GM10266 (cell line): ENCODE measurements at regions not wholly inside any gene's neighbourhood (a gene's known extent, or its start where the extent isn't known, plus 50 kb on each side); places are given as distances from the start of the nearest gene placed in this dataset.
"Not testable (repeated sequence)": the region's sequence is repeated elsewhere in the genome, so short reads cannot be mapped to it uniquely, and the experiment has no call there.

Experiments
- DNase-seq: peaks from one replicate; pipeline ENCODE4 v3.0.0; 2012; ENCODE audit errors: extremely low spot score
- TF ChIP-seq, protein P1 (sequence below): IDR thresholded peaks from 2 replicates; pipeline ENCODE4 v1.5.1; 2012; ENCODE audit warnings: mild to moderate bottlenecking, low read depth; ENCODE audit not compliant: control insufficient read depth, insufficient read depth; ENCODE audit errors: missing control alignments

DNA sequence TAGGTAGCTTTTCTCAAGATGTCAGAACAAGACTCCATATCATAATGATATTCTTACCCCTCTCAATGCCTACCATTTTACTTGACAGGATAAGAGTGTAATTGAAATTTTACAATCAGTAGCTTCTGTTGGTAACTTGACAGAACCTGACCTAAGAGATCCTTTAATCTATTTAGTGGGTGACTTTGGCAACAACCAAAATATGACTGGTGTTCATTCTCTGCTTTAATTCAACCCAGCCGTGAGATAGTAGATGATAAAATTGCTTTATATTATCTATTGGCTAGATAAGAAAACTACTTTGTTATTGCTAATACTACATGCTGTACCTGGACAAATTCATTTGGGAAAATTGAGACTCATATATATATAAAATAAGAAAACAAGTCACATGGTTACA lies 770.2 kb upstream of the NXPH2 start:
- TF ChIP-seq, protein P1, sequence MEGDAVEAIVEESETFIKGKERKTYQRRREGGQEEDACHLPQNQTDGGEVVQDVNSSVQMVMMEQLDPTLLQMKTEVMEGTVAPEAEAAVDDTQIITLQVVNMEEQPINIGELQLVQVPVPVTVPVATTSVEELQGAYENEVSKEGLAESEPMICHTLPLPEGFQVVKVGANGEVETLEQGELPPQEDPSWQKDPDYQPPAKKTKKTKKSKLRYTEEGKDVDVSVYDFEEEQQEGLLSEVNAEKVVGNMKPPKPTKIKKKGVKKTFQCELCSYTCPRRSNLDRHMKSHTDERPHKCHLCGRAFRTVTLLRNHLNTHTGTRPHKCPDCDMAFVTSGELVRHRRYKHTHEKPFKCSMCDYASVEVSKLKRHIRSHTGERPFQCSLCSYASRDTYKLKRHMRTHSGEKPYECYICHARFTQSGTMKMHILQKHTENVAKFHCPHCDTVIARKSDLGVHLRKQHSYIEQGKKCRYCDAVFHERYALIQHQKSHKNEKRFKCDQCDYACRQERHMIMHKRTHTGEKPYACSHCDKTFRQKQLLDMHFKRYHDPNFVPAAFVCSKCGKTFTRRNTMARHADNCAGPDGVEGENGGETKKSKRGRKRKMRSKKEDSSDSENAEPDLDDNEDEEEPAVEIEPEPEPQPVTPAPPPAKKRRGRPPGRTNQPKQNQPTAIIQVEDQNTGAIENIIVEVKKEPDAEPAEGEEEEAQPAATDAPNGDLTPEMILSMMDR, result no peak
- DNase-seq, result no peak

DNA sequence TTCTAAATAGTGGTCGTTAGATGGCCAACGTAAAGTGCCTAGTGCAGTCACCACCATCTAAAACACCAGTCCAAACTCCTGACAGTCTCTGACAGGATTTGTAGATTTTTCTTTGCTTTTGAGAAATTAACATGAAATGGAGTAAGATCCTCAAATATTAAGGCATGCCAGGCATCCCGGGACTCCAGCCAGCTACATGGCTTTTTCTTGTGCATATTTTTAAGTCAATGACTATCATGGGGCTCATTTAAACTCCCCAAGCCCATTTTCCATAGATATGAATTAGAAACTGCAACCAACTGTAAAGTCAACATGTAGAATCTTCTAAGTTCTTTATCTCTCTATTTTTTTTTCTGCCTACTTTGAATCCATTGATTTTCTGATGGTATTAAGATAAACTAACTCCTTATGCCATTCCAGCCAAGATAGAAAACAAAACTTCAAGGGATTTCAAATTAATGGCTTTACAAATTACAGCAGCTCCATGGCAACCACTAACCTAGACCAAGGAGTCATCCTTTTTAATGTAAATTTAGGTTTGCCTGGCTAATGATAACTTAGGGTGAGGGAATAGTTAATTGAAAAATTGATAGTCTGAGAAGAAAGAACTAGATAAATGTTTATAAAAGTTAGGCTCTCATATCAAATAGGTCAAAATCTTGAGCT lies 764.1 kb upstream of the NXPH2 start:
- TF ChIP-seq, protein P1, result no peak
- no peak for DNase-seq

DNA sequence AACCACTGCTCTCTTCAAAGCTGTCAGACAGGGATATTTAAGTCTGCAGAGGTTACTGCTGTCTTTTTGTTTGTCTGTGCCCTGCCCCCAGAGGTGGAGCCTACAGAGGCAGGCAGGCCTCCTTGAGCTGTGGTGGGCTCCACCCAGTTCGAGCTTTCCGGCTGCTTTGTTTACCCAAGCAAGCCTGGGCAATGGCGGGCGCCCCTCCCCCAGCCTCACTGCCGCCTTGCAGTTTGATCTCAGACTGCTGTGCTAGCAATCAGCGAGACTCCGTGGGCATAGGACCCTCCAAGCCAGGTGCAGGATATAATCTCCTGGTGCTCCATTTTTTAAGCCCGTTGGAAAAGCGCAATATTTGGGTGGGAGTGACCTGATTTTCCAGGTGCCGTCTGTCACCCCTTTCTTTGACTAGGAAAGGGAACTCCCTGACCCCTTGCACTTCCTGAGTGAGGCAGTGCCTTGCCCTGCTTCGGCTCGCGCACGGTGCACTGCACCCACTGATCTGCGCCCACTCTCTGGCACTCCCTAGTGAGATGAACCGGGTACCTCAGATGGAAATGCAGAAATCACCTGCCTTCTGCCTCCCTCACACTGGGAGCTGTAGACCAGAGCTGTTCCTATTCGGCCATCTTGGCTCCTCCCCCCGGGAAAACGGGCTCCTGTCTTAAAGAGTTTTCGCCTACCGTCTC lies 758.3 kb upstream of the NXPH2 start:
- not testable (repeated sequence) for DNase-seq

DNA sequence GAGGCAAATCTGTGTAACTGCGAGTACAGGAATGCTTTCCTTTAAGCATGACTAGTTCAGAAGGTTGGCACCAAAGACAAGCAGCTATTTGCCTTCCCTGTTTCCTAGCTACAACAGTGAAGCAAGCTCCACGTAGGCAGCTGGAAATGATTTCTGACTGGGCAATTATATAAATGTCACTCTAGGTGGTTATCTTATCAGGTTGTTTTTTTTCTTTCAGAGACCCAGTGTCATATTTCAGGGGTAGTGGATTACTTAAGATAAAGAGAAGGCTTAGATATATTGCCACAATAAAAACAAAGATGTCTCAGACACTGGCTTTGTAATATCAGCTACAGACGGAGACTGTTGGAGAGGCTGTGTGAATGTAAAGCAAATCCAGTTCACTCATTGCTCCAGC lies 748.9 kb upstream of the NXPH2 start:
- TF ChIP-seq, protein P1, result no peak
- DNase-seq, result no peak

DNA sequence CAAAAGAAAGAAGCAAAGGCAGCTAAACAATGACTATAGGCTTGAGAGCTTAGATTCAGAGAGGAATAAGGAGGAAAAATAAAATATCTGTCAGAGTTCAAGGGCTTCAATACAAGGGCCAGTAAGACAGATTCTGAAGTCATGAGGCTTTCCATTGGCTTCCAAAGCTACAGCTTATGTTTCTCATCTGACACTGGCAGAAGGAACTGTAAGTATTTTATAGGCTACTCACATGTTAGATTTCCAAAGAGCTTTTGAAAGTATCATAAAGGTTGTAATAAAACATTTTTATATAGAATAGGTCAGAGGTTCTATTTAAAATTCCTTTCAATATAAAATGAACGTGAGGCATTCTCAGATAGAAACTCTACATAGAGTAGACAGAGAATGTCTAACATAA lies 746.6 kb upstream of the NXPH2 start:
- DNase-seq, result no peak
- TF ChIP-seq, protein P1, result no peak

DNA sequence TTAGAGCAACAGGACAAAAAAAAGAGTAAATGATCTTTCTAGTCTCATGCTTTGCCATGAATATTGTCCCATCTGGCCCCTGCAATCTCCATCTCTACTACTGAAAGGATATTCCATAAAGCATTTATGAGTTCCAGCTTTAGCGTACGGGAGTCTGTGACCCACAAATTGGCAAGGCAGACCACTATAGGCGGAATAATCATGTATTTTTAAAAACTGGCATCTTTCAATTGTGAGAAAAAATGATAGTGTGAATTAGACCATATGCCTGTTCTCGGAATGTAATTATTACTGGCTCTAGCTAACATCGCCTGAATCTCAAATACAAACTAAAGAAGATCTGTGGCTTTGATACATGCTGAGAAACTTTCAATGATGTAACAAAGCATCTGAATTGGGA lies 738.1 kb upstream of the NXPH2 start:
- TF ChIP-seq, protein P1, result no peak
- no peak for DNase-seq

DNA sequence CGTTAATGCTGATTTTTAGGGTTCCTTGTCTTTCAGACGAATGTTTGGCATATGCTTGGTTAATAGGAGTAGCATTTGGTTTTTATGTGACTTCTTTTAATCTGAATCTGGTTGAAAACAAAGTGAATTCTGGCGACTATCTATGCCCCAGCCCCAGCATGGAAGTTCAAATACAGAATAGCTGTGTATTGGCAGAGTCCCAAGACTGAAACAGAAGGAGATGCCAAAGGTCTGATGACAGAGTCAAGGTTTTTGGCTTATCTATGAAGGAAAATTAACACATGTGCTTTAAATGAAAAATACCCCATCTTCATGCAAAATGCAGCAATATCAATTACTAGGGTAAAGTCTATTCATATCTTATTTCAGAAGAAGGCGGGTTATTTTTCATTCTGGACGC lies 734.8 kb upstream of the NXPH2 start:
- TF ChIP-seq, protein P1, result no peak
- no peak for DNase-seq

DNA sequence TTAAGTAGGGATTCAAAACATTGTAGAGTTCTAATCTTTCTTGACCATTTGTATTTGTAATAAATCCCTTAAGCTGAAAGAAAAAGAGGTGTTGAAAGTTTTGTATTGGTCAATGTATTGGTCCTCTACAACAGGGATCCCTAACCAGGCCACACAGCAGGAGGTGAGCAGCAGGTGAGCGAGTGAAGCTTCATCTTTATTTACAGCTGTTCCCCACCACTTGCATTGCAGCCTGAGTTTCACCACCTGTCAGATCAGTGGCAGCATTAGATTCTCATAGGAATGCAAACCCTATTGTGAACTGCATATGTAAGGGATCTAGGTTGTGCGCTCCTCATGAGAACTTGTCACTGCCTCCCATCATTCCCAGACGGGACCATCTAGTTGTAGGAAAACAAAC lies 715.7 kb upstream of the NXPH2 start:
- TF ChIP-seq, protein P1, result no peak
- DNase-seq, result no peak
